GM18498 (cell line): ENCODE measurements at regions not wholly inside any gene's neighbourhood (a gene's known extent, or its start where the extent isn't known, plus 50 kb on each side); places are given as distances from the start of the nearest gene placed in this dataset.

Experiments used
- ATAC-seq: cut with Tn5 transposase; IDR thresholded peaks from one replicate; pipeline ENCODE4 v1.9.1; 2021; ENCODE audit warnings: mild to moderate bottlenecking, moderate library complexity; ENCODE audit not compliant: unreplicated experiment

GRCh38 chr5:118778941-118779340 lies 209.4 kb downstream of the DTWD2 start:
- ATAC-seq, result no peak

- ATAC-seq, result no peak
Measured at GRCh38 chr5:118777189-118777736, 211.1 kb downstream of the DTWD2 start.

- peak; percentile 55 for ATAC-seq
Measured at GRCh38 chr5:118776755-118777154, 211.6 kb downstream of the DTWD2 start.

- ATAC-seq, result peak; percentile 40
Measured at GRCh38 chr5:118775790-118776499, 212.4 kb downstream of the DTWD2 start.

GRCh38 chr5:118768607-118769175 lies 219.7 kb downstream of the DTWD2 start:
- ATAC-seq, result no peak

GRCh38 chr5:118762291-118762690 lies 226.1 kb downstream of the DTWD2 start:
- ATAC-seq, result no peak

GRCh38 chr5:118761814-118762213 lies 226.5 kb downstream of the DTWD2 start:
- ATAC-seq, result no peak

GRCh38 chr5:118752969-118753368 lies 235.4 kb downstream of the DTWD2 start:
- ATAC-seq, result no peak

GRCh38 chr5:118736396-118736795 lies 252.0 kb downstream of the DTWD2 start:
- no peak for ATAC-seq

GRCh38 chr5:118733394-118733793 lies 255.0 kb downstream of the DTWD2 start:
- ATAC-seq, result no peak

- ATAC-seq, result no peak
Measured at GRCh38 chr5:118728191-118728590, 260.2 kb downstream of the DTWD2 start.

- ATAC-seq, result no peak
Measured at GRCh38 chr5:118726891-118727290, 261.5 kb downstream of the DTWD2 start.

- ATAC-seq, result peak; percentile 85
Measured at GRCh38 chr5:118723021-118723338, 265.4 kb downstream of the DTWD2 start.

GRCh38 chr5:118722122-118723020 lies 266.0 kb downstream of the DTWD2 start:
- peak; percentile 59 for ATAC-seq

GRCh38 chr5:118711727-118712126 lies 276.6 kb downstream of the DTWD2 start:
- ATAC-seq, result no peak

GRCh38 chr5:118705959-118706667 lies 282.2 kb downstream of the DTWD2 start:
- no peak for ATAC-seq

GRCh38 chr5:118703241-118703640 lies 285.1 kb downstream of the DTWD2 start:
- no peak for ATAC-seq

GRCh38 chr5:118701791-118702190 lies 286.6 kb downstream of the DTWD2 start:
- no peak for ATAC-seq

GRCh38 chr5:118700510-118700909 lies 287.8 kb downstream of the DTWD2 start:
- ATAC-seq, result no peak

GRCh38 chr5:118698774-118699173 lies 289.6 kb downstream of the DTWD2 start:
- ATAC-seq, result no peak

- ATAC-seq, result no peak
Measured at GRCh38 chr5:118696076-118696475, 292.3 kb downstream of the DTWD2 start.
